Fibroblast of the conjunctiva (primary cell): ENCODE measurements at regions not wholly inside any gene's neighbourhood (a gene's known extent, or its start where the extent isn't known, plus 50 kb on each side); places are given as distances from the start of the nearest gene placed in this dataset.

Experiments used
- DNase-seq: peaks from one replicate; pipeline ENCODE4 v3.0.0-alpha.2; 2010; ENCODE audit warnings: low read depth

DNA sequence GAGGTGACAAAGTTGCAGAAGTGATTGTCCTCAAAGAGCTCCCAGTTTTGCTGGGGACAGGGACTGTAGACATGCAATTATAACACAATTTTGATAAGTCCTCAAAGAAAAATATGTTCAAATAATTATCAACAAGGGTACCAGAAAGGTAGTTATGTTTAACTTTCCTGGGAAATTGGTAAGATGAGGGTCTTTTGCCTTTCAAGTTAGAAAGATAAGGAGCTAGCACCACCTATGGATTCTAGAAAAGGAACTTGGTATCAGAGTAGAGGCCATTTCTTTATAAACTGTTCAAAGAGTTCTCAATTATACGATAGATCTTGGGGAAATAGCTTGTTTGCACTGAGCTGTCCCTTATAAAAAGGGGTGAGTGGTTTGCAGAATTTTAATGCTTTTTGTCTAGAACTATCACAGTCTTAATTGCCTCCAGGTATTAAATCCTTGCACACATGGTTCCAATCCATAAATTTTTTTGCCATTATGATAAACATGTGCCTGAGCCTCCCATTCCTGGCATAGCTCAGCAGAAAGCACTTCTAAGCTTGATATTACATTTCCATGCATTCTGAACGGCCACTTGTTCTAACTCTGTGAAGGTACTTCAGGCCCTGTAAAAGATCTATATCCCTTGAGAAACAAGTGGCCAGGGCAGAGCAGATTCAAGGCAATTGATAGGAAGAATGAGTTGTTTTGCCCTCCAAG is 247.5 kb upstream of the LRIG1 start:
- DNase-seq, result no peak

DNA sequence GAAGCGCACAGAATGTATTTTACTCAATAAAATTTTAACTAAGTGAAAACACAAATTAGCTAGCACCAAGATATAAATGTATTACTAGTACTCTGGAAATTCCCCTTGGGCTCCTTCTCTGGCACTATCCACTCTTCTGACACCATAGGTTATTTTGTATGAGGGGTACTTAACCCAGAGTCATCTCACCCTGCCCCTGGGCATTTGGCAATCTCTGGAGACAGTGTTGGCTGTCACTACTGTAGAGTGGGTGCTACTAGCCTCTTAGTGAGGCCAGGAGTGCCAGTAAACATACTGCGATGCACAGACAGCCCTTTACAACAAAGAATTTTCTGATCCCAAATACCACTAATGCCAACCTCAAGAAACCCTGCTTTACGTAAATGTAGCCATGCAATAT is 246.3 kb upstream of the KBTBD8 start:
- no peak for DNase-seq

DNA sequence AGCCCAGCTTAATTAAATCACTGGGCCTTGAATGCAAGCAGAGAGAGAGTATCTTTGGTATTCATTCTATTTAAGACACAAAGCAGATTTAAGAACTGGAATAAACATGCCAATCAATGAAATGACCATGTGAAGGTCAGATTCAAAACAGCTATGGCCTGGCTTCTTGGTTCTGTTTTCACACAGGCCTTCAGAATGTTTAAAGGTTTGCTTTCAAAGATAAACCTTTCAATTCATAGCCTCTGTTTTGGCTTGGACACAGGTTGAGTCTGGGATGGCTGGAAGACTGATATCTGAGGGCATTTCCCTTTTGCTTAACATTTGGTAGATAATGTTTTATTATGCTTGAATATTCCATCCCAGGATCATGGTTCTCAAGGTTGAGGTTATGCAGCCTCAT is 244.4 kb upstream of the KBTBD8 start:
- DNase-seq, result no peak

DNA sequence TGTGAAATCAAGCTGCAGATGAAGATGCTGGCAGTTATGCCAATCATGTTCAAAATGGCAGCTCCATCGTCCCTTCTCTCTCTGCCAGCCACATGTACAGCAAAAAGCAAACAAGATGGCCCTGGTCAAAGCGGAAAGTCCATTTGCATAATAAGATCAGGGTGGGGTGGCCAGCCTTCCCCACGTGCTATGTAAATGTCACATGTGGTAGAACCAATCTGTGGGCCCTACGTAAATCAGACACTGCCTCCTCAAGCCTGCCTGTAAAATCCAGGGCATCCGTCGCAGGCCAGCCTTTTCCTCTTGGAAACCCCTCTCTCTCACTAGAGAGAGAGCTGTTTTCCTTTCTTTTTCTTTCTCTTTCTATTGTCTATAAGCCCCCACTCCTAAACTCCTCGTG is 243.5 kb upstream of the KBTBD8 start:
- DNase-seq, result no peak

DNA sequence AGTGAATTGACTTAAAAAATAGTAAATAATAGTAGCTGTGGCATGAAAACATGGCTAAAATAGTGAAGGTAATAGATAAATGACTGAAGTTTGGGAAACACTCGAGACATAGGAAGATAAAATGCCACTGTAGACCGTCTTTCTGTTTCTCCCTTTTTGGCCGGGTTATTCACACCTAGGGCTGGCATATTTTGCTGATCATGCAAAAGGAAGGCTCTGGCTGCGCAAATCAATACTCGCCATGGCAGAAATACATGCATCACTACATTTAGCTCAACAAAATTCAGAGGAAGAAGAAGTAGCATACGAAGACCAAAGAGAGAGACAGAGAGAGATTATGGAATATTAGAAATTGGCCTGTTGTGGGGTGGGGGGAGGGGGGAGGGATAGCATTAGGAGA is 242.2 kb upstream of the KBTBD8 start:
- no peak for DNase-seq

DNA sequence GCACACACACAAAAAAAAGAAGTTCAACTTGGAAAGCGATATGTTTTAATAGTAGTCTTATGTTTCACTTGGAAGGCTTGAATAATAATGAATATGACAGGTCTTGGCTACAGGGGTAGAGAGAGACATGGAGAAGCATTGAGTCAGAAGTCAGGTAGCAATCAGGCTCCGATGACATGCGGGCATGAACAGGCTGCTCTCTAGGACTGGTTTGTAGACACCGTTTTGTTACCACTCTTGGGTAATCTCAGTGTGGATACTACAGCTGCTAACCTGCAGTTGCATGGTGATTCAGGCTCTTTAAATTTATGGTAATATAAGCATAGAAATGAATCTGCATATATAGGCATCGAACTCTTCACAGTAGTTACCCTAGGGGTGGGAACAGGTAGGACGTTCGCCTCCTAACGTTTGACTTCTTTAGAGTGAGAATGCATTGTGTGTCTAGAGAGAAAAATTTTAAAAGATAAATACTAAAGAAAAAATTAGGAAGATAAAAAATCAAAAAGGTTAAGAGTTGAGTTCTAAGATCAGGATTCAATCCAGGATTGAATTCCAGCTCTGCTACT is 241.6 kb upstream of the KBTBD8 start:
- no peak for DNase-seq

DNA sequence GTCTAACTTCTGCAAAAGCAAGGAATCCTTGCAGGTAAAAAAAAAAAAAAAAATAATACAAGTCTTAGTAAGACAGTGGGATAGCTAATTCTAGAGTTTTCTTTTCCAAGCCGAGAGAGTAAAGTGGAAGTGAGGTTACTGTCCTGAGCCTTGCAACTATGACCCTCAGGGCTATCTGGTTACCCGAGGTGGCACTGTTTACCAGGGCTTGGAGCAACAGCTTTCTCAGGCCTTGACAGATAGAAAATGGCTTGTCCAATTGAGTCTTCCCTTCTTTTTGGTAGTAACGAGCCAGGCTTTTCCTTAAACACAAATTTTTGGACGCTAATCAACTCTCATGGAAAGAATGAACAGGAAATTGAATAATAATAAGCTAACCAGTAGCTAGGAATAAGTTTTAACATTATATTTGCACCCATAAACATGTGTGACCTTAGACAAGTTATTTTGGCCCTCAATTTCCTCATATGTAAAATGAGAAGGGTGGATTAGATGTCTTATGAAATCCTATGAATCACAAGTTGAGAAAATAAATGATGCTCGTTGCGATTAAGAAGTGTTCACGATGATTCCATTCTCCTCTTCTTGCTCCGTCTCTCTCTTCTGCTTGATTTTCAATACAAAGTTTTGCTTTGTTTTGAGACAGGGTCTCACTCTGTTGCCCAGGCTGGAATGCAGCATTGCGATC is 236.9 kb upstream of the KBTBD8 start:
- DNase-seq, result peak; percentile 41

DNA sequence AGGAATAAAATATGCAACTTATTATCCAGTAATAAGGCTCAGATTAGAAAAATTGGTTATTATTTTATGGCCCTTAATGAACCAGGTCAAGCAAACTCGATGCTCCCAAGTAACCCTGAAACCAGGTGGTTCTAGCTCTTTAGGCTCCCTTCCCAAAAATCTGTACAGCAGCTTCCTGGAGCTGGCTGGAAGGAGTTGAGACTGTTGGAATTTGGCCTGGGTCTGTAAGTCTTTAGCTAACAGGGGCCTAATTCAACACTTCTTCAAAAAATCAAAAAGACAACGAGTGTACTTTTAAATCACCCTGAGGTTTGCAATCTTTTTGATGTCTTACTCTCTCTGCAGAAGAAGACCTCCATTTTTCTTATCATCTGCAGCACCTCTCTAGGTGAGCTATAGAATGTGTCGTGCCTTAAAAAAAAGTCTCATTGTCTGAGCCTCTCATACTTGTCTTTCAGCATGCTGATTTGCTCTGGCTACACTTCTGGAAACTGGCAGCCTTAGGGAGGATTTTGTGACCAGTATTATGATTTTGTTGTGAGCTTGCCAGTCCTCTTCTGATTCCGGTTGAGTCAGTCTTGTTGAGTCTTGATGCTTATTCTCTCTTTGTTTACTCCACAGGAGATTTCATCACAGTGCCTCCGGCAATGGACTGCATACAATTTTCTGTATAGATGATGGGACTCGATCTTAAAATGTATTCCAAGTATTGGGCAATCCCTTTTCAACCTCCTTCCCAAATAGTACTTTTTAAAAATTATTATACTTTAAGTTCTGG is 235.0 kb upstream of the KBTBD8 start:
- DNase-seq, result peak; percentile 90

DNA sequence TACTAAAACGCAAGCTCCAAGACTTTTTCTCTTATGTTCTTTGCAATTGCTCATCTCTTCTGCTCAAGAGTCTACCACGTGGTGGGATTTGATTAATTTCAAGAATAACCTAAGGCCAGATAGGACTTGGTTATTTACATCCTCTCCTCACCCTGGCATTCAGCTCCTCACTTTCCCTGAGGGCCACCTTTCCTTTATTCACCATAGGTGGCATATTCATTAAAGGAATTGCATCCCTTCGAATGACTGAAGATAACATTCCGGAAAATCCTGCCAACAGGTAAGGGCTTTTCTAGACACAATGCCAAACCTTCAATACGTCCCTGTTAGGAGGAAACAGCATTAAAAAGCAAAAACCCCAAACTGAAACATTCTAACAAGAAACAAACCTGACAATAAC is 220.0 kb upstream of the KBTBD8 start:
- DNase-seq, result no peak

DNA sequence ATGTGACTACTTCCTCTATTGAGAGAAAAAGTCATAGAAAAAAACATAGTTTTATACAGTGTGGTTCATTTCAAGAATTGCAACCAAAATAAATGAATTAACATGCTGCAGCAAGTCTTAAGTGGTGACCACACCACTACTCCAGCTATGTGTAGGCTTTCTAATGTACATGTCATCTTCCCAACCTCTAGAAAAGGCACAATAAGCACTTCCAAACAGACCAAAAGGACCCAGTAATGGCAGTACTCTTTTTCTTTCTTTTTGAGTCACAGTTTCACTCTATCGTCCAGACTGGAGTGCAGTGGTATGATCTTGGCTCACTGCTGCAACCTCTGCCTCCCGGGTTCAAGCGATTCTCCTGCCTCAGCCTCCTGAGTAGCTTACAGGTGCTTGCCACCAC is 219.3 kb upstream of the KBTBD8 start:
- no peak for DNase-seq

DNA sequence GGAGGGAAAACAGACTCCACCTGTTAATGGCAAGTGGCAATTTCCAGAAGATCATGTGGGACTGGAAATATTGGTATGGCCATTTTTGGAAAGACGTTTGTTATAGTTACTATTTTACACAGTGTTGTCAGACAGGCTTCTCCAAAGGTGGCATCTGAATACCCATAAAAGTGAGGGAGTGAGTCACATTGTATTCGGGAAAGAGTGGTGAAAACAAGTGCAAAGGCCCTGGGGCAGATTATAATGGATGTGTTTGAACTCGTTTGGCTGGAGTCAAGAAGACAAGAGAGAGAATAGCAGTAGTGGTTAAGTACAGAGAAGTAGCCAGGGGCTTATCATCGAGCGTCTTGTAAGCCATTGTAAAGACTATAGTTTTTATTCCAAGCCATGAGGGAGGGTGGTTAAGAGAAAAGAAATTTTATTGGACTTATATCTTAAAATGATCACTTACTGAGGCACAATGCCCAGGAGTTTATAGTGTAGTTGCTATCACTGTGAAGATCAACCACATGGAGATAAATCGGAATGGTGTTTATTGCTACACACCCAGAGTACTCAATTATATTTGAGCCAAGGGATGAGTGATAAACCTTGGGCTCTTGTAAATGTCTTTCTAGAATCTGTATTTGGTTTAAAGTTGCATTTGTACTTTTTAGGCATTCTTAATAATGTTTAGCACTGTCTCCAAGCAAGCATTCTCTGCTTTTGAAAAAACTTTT is 212.8 kb upstream of the KBTBD8 start:
- no peak for DNase-seq

DNA sequence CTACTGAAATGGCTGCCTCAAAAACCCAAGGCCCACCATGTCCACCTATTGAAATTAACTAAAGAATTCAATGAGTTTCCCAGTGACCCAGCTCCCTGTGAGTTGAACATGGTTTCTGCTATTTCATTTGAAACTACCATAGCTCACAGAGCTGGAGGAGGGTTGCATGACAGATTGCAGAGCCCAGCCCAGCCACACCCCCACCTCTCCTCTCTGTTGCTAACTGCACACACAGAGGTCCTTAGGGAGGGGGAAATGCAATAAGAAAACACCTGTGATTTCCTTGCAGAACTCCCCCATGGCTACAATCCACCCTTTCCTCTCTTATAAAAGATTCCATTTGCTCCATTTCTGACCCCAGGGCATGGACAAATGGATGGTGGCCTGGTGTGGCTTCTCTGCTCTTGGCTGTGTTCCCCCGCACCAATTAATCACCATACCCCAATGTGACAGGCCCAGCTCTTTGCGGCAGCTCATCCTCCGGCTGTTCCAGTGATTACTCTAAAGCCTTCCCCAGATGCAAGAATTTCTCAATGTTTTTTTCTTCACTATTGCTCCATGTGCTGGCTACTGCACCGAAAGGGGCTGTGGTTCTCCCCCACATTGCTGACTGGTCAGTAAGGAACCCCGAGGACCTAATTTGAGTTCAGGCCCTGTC is 208.4 kb upstream of the KBTBD8 start:
- no peak for DNase-seq

DNA sequence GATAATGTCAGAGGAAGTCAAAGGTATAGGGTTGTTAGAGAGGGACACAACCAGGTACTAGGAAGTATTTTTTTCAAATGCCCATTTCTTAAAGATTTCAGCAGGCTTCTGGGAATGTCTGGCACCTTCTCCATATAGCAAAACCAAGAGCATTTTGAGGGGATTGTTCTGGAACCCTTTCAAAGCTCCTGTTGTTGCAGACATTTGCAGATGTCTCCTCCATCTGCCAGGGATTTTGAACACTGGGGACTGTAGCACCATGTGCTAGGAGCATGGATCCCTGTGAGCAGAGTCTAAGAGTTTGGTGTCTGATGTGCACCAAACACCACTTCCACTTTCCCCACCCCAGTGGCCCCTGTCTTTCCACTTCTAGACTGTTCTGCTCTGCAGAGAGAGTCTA is 206.0 kb upstream of the KBTBD8 start:
- DNase-seq, result no peak

DNA sequence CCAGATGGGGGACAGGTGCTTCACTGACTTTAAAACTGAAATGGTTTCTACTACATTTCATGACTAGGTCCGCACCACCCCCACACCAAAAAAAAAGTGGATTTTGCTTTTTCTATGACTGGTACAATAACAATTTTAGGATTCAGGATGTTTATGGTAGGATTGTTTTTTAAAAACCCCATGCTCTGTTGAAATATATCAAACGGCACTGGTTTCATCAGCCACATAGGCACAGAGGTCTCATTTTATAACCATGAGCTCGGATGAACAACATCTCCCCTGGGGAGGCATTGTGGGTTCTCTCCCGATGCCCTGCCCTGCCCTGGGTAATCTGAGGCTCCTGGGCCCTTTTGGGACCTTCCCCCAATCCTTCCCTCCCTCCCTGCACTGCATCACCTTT is 202.7 kb upstream of the KBTBD8 start:
- DNase-seq, result peak; percentile 67

DNA sequence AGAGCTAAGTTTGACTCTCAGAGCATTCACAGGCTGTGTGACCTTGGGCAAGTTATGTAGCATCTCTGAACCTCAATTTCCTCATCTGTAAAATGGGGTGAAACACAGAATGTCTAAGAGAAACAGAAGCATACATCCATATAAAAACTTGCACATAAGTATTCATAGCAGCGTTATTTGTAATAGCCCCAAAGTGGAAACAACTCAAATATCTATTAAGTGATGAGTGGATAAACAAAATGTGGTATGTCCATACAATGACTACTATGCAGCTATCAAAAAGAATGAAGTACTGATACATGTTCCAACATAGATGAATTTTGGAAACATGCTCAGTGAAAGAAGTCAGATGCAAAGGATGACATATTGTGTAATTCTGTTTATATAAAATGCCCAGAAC is 201.8 kb upstream of the KBTBD8 start:
- no peak for DNase-seq

DNA sequence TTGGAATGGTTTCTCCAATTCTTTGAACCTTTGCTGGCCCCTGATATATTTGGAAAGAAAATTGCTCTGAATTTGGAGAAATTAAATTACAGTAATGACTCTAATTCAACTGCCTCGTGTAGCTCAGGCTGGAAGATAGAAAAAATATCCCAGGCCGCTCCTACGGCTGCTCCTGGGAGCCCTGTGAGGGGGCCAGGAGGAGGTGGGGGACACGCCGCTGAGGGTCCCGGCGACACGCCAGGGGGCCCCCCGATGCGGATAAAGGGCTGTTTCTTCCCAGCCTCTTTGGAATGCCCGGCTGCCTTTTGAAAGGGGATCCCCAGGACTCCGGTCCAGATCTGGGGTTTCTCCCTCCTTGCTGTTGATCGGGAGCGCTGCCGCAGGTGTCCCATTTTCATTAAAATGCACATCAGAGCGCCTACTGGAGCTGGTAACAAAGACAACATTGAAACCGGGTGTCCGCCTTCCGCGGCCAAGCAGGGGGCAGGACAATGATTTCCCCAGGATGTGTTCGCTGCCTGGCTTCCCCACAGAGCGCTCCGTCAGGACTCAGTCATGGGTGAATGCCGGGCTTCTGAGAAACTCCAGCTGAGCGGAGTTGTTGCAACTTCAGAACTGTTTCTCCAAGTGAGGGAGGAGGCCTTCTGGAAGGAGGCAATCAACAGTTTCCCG is 200.1 kb upstream of the KBTBD8 start:
- DNase-seq, result peak; percentile 12

DNA sequence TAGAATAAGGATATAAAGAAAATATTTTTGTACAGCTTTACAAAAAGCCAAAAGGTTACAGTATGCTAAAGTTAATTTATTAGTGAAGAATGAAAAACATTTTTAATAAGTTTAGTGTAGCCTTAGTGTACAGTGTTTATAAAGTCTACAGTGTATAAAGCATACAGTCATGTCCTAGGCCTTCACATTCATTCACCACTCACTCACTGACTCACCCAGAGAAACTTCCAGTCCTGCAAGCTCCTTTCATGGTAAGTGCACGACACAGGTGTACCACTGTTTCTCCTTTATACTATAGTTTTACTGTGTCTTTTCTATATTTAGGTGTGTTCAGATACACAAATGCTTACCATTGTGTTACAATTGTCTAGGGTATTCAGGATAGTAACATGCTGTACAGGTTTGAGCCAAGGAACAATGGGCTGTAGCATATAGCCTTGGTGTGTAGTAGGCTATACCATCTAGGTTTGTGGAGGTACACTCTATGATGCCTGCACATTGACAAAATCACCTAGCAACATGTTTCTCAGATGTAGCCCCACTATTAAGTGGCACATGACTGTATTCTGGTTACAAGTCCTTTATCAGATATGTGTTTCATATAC is 197.1 kb upstream of the KBTBD8 start:
- no peak for DNase-seq

DNA sequence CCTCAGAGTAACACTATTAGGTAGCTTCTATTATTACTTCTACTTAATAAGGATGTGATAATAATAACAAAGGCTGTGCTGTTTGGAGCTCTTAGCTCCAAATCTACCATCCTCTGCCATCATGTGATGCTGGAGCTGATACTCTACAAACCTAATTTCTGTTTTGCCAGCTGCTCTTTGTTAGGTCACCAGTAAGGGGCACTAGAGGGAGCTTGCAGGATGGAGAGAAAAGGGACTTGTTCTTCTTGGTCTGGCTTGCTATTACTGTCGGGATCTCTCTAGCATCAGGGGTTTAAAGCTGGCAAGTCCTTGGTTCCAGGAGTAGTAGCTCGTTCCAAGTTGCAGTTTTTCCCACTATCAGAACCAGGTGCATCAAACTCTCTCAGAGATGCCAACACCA is 194.9 kb upstream of the KBTBD8 start:
- no peak for DNase-seq

DNA sequence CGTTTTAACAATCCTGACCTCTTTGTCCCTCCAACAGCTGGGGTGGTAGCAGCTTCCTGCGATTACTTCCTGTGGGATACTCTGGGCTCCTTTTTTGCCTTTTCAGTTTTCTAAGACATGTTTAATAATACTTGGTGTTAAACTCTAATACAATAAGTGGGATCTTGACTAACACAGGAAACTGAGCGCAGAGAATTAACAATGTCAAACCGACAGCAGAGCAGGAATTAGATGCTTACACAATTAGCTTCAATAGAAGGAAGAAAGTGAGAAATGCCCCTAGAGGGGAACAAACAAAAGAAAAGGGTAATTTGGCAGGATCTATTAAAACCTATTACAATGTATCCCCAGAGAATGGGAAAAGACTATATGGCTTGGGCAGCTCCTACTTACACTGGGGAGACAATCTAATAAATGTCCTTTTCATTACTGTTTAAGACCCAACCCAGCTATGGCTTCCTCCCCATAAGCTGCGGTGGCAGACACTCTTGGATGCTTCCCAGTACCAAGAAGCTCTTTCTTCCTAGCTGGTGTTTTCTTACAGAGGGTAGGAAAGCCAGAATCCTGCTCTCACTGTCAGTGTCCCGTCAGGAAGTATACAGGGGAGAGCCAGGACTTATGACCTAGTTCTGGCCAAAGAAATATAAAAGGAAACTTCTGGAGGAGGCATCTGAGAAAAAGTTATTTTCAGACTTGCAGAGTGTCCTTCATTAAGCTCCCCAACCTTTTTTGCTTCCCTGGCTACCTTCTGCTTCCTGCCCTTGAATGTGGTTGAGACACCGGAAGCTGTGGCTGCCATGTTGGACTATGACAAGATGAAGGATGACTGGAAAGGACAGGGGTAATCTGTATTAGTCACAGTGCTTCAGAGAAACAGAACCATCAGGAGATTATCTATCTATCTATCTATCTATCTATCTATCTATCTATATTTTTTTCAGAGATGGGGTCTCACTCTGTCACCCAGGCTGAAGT is 194.1 kb upstream of the KBTBD8 start:
- no peak for DNase-seq
